Activated T-cell treated with anti-CD3 and anti-CD28 coated beads for 1 hour (primary cell): ENCODE measurements at regions not wholly inside any gene's neighbourhood (a gene's known extent, or its start where the extent isn't known, plus 50 kb on each side); places are given as distances from the start of the nearest gene placed in this dataset.

Source experiments
- DNase-seq: peaks from one replicate; pipeline ENCODE4 v3.0.0-alpha.2; 2020; ENCODE audit warnings: low read depth

GRCh38 chr10:128624656-128625530 is 498.7 kb upstream of the MKI67 start:
- no peak for DNase-seq

- no peak for DNase-seq
These were observed 499.7 kb upstream of the MKI67 start for GRCh38 chr10:128625926-128626325.

- no peak for DNase-seq
These were observed 500.3 kb upstream of the MKI67 start for GRCh38 chr10:128626397-128627000.

GRCh38 chr10:128627811-128628210 is 501.6 kb upstream of the MKI67 start:
- DNase-seq: no peak

GRCh38 chr10:128628252-128628651 is 502.0 kb upstream of the MKI67 start:
- no peak for DNase-seq

- no peak for DNase-seq
These were observed 503.2 kb upstream of the MKI67 start for GRCh38 chr10:128629111-128630096.

DNA sequence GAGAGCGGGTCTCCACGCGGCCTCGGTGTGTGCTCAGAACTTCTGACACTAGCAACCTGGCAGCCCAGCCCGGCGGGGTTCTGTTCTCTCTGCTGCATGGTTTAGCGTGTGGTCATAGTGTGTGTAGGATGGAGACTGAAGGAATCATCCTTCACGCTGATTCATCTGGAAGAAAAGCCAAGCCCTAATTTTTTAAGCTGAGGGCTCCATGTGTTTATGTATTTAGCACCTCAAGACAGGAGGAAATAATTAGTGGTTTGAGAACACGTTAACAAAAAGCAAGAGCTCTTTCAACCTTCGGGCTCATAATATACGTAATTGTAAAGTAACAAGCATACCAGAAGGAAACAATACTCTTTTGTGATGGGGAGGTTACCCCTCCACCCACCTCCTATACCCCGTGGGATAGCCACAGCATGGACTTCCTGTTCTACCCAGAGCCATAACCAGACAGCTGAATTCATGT is 504.6 kb upstream of the MKI67 start:
- no peak for DNase-seq

- DNase-seq: no peak
These were observed 505.6 kb upstream of the MKI67 start for GRCh38 chr10:128631801-128632241.

GRCh38 chr10:128632694-128633093 is 506.5 kb upstream of the MKI67 start:
- DNase-seq: no peak

DNA sequence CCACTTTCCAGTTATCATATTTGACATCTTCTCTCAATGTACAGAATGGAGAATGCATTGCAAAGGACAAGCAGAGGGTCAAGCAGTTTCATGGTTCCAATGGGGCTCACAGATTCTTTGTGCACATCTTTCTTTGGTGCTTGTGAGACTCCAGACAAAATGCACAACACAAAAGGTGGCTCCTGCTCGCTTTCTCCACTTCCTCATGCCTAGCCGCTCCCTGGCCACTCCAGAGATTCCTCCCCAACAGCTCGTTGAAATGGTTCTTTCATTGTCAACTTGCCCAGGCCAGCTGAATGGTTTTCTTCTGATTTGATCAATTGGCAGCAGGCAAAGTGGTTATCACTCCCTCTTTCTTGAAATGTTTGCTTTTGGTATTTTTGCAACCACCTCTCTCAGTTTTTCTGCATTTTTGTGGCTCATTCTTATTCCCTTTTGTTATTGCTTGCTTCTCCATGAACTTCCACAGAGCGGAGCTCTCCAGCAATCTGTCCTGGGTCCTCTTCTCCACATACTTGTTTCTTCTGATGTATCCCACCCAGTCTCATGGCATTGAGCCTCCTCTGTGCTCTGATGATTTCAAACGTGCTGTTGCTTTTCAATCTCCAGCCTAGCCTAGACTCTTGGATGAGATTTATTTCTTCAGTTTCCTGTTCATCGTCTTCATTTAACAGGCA is 507.8 kb upstream of the MKI67 start:
- no peak for DNase-seq

DNA sequence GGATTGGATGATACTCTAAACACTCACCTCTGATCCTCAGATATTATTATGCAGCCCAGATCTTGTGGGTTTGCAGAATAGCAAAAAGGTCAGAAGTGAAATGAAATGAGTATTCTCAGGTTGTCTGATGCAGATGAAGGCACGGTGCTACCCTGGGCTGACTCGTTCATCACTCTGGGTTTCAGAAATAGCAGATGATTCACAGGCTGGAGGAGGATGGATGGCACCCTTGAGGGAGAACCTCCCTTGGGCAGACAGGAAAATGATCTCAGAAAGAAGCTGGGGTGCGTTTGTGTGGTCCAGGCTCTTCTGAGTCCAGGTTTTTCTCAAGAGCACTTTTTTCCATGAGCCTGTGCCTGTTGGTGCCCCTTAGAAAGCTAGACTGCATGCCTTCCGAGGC is 515.8 kb upstream of the MKI67 start:
- no peak for DNase-seq

DNA sequence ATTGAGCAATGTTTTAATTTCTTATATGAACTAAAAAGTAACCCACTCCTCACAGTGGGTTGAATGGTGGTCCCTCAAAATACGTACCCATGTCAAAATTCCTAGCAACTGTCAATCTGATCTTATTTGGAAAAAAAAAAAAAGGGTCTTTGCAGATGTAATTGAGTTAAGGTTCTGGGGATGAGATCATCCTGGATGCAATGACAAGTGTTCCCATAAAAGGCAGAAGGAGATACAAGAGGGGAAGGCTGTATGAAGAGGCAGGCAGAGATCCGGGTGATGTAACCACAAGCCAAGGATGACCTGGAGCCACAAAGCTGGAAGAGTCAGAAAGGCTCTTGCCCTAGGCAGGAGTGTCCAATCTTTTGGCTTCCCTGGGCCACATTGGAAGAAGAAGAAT is 516.3 kb upstream of the MKI67 start:
- no peak for DNase-seq

- DNase-seq: no peak
These were observed 517.4 kb upstream of the MKI67 start for GRCh38 chr10:128643658-128644057.

DNA sequence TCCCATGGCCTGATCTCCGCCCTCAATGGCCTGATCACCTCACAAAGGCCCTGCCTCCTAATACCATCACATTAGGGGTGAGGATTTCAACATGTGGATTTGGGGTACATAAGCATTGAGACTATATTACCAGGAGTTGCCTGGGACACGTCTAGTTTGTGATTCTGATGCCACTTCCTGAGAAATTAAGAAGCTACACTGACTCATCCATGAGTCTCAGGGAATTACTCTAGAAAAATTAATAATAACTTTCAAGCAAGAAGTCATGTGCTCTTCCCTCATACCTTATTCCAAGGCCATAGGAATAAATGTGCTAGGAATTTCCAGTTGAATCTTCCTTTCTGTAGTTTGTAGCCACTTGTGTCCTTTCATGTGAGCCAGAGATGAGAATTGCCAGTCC is 519.3 kb upstream of the MKI67 start:
- DNase-seq: no peak

DNA sequence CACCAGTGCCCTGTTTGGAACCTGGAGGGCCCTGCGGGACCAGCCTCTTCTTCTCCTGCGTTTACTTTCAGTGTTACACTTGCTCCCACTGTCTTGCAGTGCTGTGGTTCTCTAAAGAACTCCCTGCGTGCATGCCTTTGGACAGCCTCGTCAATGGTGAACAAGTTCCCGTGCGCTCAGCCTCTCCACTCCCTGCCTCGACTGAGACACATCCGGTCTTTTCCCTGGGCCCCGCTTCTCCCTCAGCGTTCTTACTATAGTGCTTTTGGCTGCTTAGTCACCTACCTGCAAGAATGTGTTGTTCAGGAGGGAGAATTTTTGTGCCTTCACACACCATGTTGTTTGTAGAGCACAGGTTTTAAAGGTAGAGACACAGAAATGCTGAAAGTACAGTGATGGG is 520.7 kb upstream of the MKI67 start:
- no peak for DNase-seq

DNA sequence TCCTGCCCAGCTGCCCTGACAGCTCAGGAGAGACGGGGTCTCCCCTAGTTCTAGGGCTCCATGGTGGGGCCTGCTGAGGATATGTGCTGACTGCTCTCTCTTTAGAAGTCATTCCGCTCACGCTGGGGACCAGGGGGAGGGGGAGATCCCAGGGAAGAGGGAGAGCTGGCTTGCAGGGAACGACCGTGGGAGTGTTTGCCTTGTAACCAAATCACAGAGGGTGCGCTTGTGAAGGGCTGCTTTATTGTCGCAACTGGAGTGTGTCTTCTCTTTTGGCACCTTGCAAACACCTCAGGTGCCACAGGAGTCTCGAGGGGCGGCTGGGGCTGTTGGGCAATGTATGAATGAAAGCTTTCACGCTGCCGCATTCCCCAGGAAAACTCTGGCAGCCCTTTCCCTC is 531.3 kb upstream of the MKI67 start:
- DNase-seq: no peak

DNA sequence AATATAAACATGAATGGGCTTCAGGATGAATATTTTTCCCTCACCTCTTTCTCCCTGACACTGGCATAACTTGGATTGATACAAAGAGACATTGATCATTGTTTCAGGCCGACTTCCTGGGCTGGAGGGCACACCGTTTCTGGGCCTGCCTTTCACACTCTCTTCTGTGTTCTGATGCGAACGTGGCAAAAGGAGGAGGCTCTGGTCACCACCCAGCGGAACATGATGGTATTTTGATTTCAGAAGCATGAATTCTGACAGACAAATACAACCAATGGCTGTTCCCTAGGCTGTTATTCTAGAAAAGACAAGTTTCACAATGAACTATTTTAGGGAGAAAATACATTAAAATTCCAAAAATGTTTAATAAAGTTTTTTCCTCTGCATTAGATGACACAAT is 534.5 kb upstream of the MKI67 start:
- DNase-seq: no peak

DNA sequence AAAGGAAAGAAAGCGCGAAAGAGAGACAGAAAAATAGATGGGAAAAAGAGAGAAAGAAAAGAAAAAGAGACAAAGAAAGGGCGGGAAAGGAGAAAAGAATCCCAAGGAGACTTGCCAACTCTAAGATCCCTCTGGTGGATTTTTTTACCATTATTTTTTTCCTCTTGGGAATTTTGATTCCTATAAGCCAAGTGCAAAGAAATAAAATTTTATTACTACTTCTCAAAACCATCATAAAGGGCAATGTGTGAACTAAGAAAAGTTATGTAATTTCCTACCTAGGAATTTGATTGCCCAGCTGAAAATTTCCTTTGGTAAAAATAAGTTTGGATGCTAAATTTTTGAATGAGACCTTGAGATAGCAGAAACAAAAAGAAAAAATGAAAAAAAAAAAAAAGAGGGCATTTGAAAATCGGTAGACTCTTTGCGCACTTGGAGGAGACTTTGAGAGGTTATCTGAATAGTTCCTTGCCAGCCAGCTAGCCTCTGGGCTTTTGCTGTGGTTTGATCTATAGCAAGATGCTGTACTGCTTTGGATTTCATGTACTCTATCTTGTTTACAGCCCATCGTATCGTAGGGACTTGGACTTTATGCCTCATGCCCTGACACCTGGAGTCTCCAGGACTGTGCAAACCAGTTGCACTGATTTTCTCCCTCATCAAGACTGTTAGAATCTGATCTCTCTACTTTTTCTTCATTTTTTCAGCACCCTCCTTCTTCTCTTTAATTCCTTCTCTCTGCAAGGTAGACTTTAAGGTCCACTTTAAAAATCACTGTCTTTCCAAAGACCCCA is 535.4 kb upstream of the MKI67 start:
- DNase-seq: no peak

DNA sequence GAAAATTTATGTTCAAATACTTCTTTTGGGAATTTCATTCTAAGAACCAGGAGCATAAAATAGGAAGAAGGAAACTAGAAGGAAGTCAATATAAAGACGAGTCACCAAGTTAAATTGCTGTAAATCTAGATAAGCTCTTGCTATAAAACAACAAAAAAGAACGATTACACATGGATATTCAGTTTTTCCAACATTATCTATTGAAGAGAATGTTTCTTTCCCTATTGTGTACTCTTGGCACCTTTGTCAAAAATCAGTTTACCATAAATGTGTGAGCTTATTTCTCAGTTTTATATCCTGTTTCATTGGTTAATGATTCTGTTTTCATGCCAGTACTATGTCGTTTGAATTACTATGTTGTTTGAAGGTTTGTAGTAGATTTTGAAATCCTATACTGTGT is 536.3 kb upstream of the MKI67 start:
- DNase-seq: no peak

DNA sequence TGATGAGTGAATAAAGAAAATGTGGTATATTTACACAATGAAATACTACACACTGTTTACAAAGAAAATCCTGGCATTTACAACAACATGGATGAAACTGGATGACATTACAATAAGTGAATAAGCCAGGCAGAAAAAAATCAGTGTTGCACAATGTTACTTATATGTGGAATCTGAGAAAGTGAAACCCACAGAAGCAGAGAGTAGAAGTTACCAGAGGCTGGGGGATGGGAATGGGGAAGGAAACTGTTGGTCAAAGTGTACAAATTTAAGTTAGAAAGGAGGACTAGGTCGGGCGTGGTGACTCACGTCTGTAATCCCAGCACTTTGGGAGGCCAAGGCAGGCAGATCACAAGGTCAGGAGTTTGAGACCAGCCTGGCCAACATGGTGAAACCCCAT is 538.5 kb upstream of the MKI67 start:
- DNase-seq: no peak

DNA sequence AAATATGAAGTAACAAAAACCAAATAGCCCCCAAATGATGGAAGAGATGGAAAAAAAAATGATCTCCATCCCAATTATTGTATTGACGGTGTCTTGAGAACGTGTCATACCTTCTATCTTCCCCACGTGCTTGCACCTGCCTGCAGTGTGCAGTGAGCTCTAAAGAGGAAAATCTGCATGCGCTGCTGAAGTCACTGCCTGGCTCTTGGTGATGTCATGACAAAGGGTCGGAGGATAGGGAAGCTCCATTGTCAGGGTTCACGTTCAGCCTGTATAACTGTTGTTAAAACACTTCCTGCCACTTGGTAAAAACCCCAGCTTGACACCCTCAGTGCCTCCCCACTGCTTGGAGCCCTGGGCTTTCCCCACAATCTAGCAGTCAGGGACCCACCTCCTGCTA is 549.2 kb upstream of the MKI67 start:
- DNase-seq: no peak
